HepG2 (cell line): ENCODE measurements at regions not wholly inside any gene's neighbourhood (a gene's known extent, or its start where the extent isn't known, plus 50 kb on each side); places are given as distances from the start of the nearest gene placed in this dataset.

Source experiments
- ARID5B ChIP-seq: IDR thresholded peaks from 2 replicates; pipeline ENCODE4 v1.4.0; 2020; ENCODE audit warnings: mild to moderate bottlenecking, missing genetic modification reagents
- FOXK1 ChIP-seq: sonication (generic); formaldehyde crosslinking; IDR thresholded peaks from 2 replicates; pipeline ENCODE4 v1.4.0; 2020; ENCODE audit warnings: low read depth, missing genetic modification reagents, borderline replicate concordance
- GMEB1 ChIP-seq: sonication (generic); formaldehyde crosslinking; IDR thresholded peaks from 2 replicates; pipeline ENCODE4 v1.5.1; 2020; ENCODE audit warnings: missing genetic modification reagents, mild to moderate bottlenecking, borderline replicate concordance
- MTF2 ChIP-seq: sonication (generic); formaldehyde crosslinking; IDR thresholded peaks from 2 replicates; pipeline ENCODE4 v1.5.0; 2020; ENCODE audit warnings: missing genetic modification reagents, borderline replicate concordance
- RFX1 ChIP-seq: fragments of 450-650 bp; IDR thresholded peaks from 2 replicates; pipeline ENCODE4 v1.6.1; 2017
- SP4 ChIP-seq: sonication (generic); formaldehyde crosslinking; IDR thresholded peaks from 2 replicates; pipeline ENCODE4 v1.8.1; 2023; ENCODE audit warnings: mild to moderate bottlenecking, missing genetic modification reagents
- TCF7 ChIP-seq: sonication (generic); IDR thresholded peaks from 2 replicates; pipeline ENCODE4 v1.6.1; 2016; ENCODE audit warnings: antibody characterized with exemption, low read depth
- ZGPAT ChIP-seq: IDR thresholded peaks from 2 replicates; pipeline ENCODE4 v1.6.1; 2016; ENCODE audit warnings: mild to moderate bottlenecking
- ZMYM4 ChIP-seq: sonication (generic); formaldehyde crosslinking; IDR thresholded peaks from 2 replicates; pipeline ENCODE4 v1.8.1; 2023; ENCODE audit warnings: mild to moderate bottlenecking, missing genetic modification reagents
- ZNF251 ChIP-seq: sonication (generic); formaldehyde crosslinking; IDR thresholded peaks from 2 replicates; pipeline ENCODE4 v1.9.0; 2021; ENCODE audit warnings: mild to moderate bottlenecking, missing genetic modification reagents
- ZNF276 ChIP-seq: sonication (generic); formaldehyde crosslinking; IDR thresholded peaks from 2 replicates; pipeline ENCODE4 v1.4.0; 2020; ENCODE audit warnings: mild to moderate bottlenecking, low read depth, missing genetic modification reagents
- ZSCAN22 ChIP-seq: sonication (generic); formaldehyde crosslinking; IDR thresholded peaks from 2 replicates; pipeline ENCODE4 v1.4.0; 2020; ENCODE audit warnings: mild to moderate bottlenecking, missing genetic modification reagents
- TF ChIP-seq, protein P1 (sequence below): IDR thresholded peaks from 2 replicates; pipeline ENCODE4 v1.6.1; 2018; ENCODE audit warnings: missing genetic modification reagents
- TF ChIP-seq, protein P2 (sequence below): sonication (generic); formaldehyde crosslinking; IDR thresholded peaks from 2 replicates; pipeline ENCODE4 v1.5.1; 2020; ENCODE audit warnings: mild to moderate bottlenecking, missing genetic modification reagents, moderate library complexity

- TF ChIP-seq ZGPAT (CRISPR knock-in tag) (0 out of 2 replicates have a peak, but pooled peaks have one; percentile 12), ZMYM4 (CRISPR knock-in tag) (peak; percentile 46), RFX1 (no peak), FOXK1 (CRISPR knock-in tag) (no peak), ARID5B (CRISPR knock-in tag) (peak; percentile 13; the same call in 1 of the 2 replicates), SP4 (CRISPR knock-in tag) (no peak), ZSCAN22 (CRISPR knock-in tag) (no peak), ZNF251 (CRISPR knock-in tag) (no peak), ZNF276 (CRISPR knock-in tag) (no peak), TCF7 (no peak), GMEB1 (CRISPR knock-in tag) (no peak), MTF2 (CRISPR knock-in tag) (0 out of 2 replicates have a peak, but pooled peaks have one; percentile 45)
- TF ChIP-seq, protein P1, sequence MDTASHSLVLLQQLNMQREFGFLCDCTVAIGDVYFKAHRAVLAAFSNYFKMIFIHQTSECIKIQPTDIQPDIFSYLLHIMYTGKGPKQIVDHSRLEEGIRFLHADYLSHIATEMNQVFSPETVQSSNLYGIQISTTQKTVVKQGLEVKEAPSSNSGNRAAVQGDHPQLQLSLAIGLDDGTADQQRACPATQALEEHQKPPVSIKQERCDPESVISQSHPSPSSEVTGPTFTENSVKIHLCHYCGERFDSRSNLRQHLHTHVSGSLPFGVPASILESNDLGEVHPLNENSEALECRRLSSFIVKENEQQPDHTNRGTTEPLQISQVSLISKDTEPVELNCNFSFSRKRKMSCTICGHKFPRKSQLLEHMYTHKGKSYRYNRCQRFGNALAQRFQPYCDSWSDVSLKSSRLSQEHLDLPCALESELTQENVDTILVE = no peak
- TF ChIP-seq, protein P2, sequence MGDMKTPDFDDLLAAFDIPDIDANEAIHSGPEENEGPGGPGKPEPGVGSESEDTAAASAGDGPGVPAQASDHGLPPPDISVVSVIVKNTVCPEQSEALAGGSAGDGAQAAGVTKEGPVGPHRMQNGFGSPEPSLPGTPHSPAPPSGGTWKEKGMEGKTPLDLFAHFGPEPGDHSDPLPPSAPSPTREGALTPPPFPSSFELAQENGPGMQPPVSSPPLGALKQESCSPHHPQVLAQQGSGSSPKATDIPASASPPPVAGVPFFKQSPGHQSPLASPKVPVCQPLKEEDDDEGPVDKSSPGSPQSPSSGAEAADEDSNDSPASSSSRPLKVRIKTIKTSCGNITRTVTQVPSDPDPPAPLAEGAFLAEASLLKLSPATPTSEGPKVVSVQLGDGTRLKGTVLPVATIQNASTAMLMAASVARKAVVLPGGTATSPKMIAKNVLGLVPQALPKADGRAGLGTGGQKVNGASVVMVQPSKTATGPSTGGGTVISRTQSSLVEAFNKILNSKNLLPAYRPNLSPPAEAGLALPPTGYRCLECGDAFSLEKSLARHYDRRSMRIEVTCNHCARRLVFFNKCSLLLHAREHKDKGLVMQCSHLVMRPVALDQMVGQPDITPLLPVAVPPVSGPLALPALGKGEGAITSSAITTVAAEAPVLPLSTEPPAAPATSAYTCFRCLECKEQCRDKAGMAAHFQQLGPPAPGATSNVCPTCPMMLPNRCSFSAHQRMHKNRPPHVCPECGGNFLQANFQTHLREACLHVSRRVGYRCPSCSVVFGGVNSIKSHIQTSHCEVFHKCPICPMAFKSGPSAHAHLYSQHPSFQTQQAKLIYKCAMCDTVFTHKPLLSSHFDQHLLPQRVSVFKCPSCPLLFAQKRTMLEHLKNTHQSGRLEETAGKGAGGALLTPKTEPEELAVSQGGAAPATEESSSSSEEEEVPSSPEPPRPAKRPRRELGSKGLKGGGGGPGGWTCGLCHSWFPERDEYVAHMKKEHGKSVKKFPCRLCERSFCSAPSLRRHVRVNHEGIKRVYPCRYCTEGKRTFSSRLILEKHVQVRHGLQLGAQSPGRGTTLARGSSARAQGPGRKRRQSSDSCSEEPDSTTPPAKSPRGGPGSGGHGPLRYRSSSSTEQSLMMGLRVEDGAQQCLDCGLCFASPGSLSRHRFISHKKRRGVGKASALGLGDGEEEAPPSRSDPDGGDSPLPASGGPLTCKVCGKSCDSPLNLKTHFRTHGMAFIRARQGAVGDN (CRISPR knock-in tag) = no peak
Measured at GRCh38 chr6:26223650-26224546, 136.7 kb downstream of the HFE start (continued).
